H9 (cell line): ENCODE measurements at regions not wholly inside any gene's neighbourhood (a gene's known extent, or its start where the extent isn't known, plus 50 kb on each side); places are given as distances from the start of the nearest gene placed in this dataset.

Experiments
- DNase-seq: peaks from one replicate; pipeline ENCODE4 v3.0.0-alpha.2; 2017
- H2AFZ ChIP-seq: one replicate; pipeline ENCODE4 v1.6.1; 2013; ENCODE audit warnings: mild to moderate bottlenecking, low read length, control low read depth, moderate library complexity
- H2AK5ac ChIP-seq: 2 replicates; pipeline ENCODE4 v1.6.1; 2013; ENCODE audit warnings: low read length, control low read depth, mixed read lengths; ENCODE audit not compliant: insufficient read length
- H2BK120ac ChIP-seq: one replicate; pipeline ENCODE4 v1.6.1; 2013; ENCODE audit warnings: low read depth, mild to moderate bottlenecking, low read length, control low read depth, inconsistent platforms; ENCODE audit not compliant: poor library complexity, severe bottlenecking
- H2BK12ac ChIP-seq: 2 replicates; pipeline ENCODE4 v1.6.1; 2013; ENCODE audit warnings: low read length, control low read depth, mixed read lengths, low read depth; ENCODE audit not compliant: insufficient read length
- H2BK15ac ChIP-seq: 2 replicates; pipeline ENCODE4 v1.6.1; 2013; ENCODE audit warnings: low read depth, low read length, control low read depth
- H2BK20ac ChIP-seq: one replicate; pipeline ENCODE4 v1.6.1; 2013; ENCODE audit warnings: low read depth, mild to moderate bottlenecking, low read length, control low read depth, inconsistent platforms; ENCODE audit not compliant: poor library complexity, severe bottlenecking
- H2BK5ac ChIP-seq: 2 replicates; pipeline ENCODE4 v1.6.1; 2013; ENCODE audit warnings: low read length, control low read depth, mixed read lengths; ENCODE audit not compliant: insufficient read length
- H3K14ac ChIP-seq: 2 replicates; pipeline ENCODE4 v1.6.1; 2013; ENCODE audit warnings: low read length, control low read depth; ENCODE audit not compliant: insufficient read depth
- H3K18ac ChIP-seq: 2 replicates; pipeline ENCODE4 v1.6.1; 2013; ENCODE audit warnings: low read depth, mild to moderate bottlenecking, mixed read lengths, low read length, control low read depth; ENCODE audit not compliant: insufficient read length
- H3K23ac ChIP-seq: 2 replicates; pipeline ENCODE4 v1.6.1; 2013; ENCODE audit warnings: low read length, control low read depth, mixed read lengths, low read depth; ENCODE audit not compliant: insufficient read length
- H3K23me2 ChIP-seq: 2 replicates; pipeline ENCODE4 v1.6.1; 2013; ENCODE audit warnings: low read depth, mild to moderate bottlenecking, mixed read lengths, low read length, control low read depth; ENCODE audit not compliant: insufficient read length, poor library complexity, severe bottlenecking
- H3K27ac ChIP-seq: 2 replicates; pipeline ENCODE4 v1.5.1; 2013; ENCODE audit warnings: low read length, control low read depth, mixed read lengths, low read depth; ENCODE audit not compliant: insufficient read length
- H3K27me3 ChIP-seq: 2 replicates; pipeline ENCODE4 v1.6.1; 2013; ENCODE audit warnings: low read length, control low read depth, inconsistent platforms; ENCODE audit not compliant: insufficient read depth
- H3K4ac ChIP-seq: 2 replicates; pipeline ENCODE4 v1.6.1; 2013; ENCODE audit warnings: low read depth, mild to moderate bottlenecking, control low read depth, inconsistent platforms, low read length, moderate library complexity
- H3K4me1 ChIP-seq: 2 replicates; pipeline ENCODE4 v1.6.1; 2013; ENCODE audit warnings: low read length, control low read depth, inconsistent platforms; ENCODE audit not compliant: insufficient read depth
- H3K4me2 ChIP-seq: 2 replicates; pipeline ENCODE4 v1.6.1; 2013; ENCODE audit warnings: low read length, control low read depth, mixed read lengths; ENCODE audit not compliant: insufficient read length, insufficient read depth
- H3K56ac ChIP-seq: 2 replicates; pipeline ENCODE4 v1.6.1; 2013; ENCODE audit warnings: low read depth, mild to moderate bottlenecking, mixed read lengths, low read length, control low read depth; ENCODE audit not compliant: insufficient read length
- H3K79me1 ChIP-seq: 2 replicates; pipeline ENCODE4 v1.6.1; 2013; ENCODE audit warnings: low read depth, mild to moderate bottlenecking, moderate library complexity, low read length, control low read depth, inconsistent platforms; ENCODE audit not compliant: insufficient read depth, poor library complexity, severe bottlenecking
- H3K79me2 ChIP-seq: 2 replicates; pipeline ENCODE4 v1.6.1; 2013; ENCODE audit warnings: low read length, control low read depth, inconsistent platforms; ENCODE audit not compliant: insufficient read depth
- H3K9ac ChIP-seq: 2 replicates; pipeline ENCODE4 v1.6.1; 2013; ENCODE audit warnings: low read length, control low read depth, mixed read lengths; ENCODE audit not compliant: insufficient read length; ENCODE audit errors: extremely low read depth
- H3K9me3 ChIP-seq: one replicate; pipeline ENCODE4 v1.6.1; 2013; ENCODE audit warnings: low read depth, low read length, inconsistent platforms; ENCODE audit not compliant: control insufficient read depth
- H3T11ph ChIP-seq: one replicate; pipeline ENCODE4 v1.6.1; 2013; ENCODE audit warnings: mild to moderate bottlenecking, low read length, control low read depth, inconsistent platforms
- H4K20me1 ChIP-seq: one replicate; pipeline ENCODE4 v1.6.1; 2013; ENCODE audit not compliant: control insufficient read depth, insufficient read length, insufficient read depth
- H4K5ac ChIP-seq: 2 replicates; pipeline ENCODE4 v1.6.1; 2013; ENCODE audit warnings: low read depth, mild to moderate bottlenecking, mixed read lengths, low read length, control low read depth; ENCODE audit not compliant: insufficient read length
- H4K8ac ChIP-seq: replicated peaks from 2 replicates; pipeline ENCODE4 v1.6.1; 2013; ENCODE audit warnings: low read length, control low read depth, mixed read lengths, low read depth; ENCODE audit not compliant: insufficient read length
- H4K91ac ChIP-seq: 2 replicates; pipeline ENCODE4 v1.6.1; 2013; ENCODE audit warnings: low read depth, mild to moderate bottlenecking, moderate library complexity, mixed read lengths, low read length, control low read depth; ENCODE audit not compliant: insufficient read length
- H3K27ac Mint-ChIP-seq, 3 experiments: 2 replicates in 2 of 3; 3 replicates in 1 of 3; pipeline ENCODE4 v1.8.0; 2020 to 2021; ENCODE audit warnings: mixed read lengths in 3 of 3, mild to moderate bottlenecking in 1 of 3, moderate library complexity in 1 of 3
- H3K27me3 Mint-ChIP-seq: 2 replicates; pipeline ENCODE4 v1.8.0; 2021; ENCODE audit warnings: low read depth, mild to moderate bottlenecking, moderate library complexity, mixed read lengths
- H3K36me3 Mint-ChIP-seq, 3 experiments: 2 replicates in 2 of 3; 3 replicates in 1 of 3; pipeline ENCODE4 v1.8.0; 2020 to 2021; ENCODE audit warnings: low read depth in 3 of 3, mixed read lengths in 3 of 3; ENCODE audit not compliant: insufficient read depth in 1 of 3
- H3K4me1 Mint-ChIP-seq, 2 experiments: 2 replicates each; pipeline ENCODE4 v1.8.0; 2020; ENCODE audit warnings: mixed read lengths in 2 of 2
- H3K4me3 Mint-ChIP-seq, 2 experiments: 2 replicates in 1 of 2; 3 replicates in 1 of 2; pipeline ENCODE4 v1.8.0; 2020 to 2021; ENCODE audit warnings: mild to moderate bottlenecking in 2 of 2, mixed read lengths in 2 of 2, moderate library complexity in 1 of 2
- H3K9me3 Mint-ChIP-seq, 2 experiments: 2 replicates in 1 of 2; 3 replicates in 1 of 2; pipeline ENCODE4 v1.8.0; 2020; ENCODE audit warnings: mild to moderate bottlenecking in 2 of 2, mixed read lengths in 2 of 2, moderate library complexity in 1 of 2
- WGBS: extraction: QIAGEN DNeasy Blood & Tissue Kit; methylation state at CpG from one replicate; pipeline ENCODE4 v1.1.7; 2013; ENCODE audit warnings: missing lambda C conversion rate, low lambda C conversion rate, mixed read lengths; ENCODE audit not compliant: insufficient read length; ENCODE audit errors: extremely low coverage; 5-methylcytosine and 5-hydroxymethylcytosine counted together
- TF ChIP-seq, protein P1 (sequence below): fragments of 200-600 bp; sonication (generic); conservative IDR thresholded peaks from 3 replicates; pipeline ENCODE4 v1.8.0; 2021; ENCODE audit warnings: antibody characterized with exemption, mild to moderate bottlenecking

DNA sequence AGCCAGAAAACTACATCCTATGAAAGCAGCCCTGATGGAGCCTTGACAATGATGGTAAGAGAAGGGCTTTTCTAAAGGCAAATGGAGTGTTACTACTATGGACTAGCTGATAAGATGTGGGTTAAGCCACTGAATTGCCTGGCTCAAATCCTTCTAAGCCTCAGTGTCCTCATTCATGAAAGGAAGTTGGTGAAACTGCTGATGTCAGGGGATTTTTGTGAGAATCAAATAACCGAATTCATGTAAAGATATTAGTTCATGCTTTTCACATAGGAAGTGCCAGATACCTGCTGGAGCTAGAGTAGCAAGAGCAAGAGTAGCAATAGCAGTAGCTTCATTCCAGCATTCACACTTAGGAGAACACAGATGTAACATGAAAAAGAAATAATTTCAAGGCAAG lies 417.0 kb downstream of the METTL4 start:
- Histone ChIP-seq H3K23me2 (no peaks in the 10 kb centered on the region), H4K8ac (no peak overlapping the region), H3K4me1 (no peaks in the 10 kb centered on the region), H3K56ac (no peak overlapping the region), H2AK5ac (no peak overlapping the region), H4K91ac (no peak overlapping the region), H2AFZ (no peak overlapping the region), H3T11ph (no peak overlapping the region), H3K9ac (no peak overlapping the region), H3K4me2 (no peak overlapping the region), H2BK5ac (no peak overlapping the region), H3K18ac (no peak overlapping the region), H4K20me1 (no peaks in the 10 kb centered on the region), H3K9me3 (no peaks in the 10 kb centered on the region), H3K4ac (no peak overlapping the region), H3K79me1 (no peaks in the 10 kb centered on the region), H3K23ac (no peak overlapping the region), H2BK20ac (no peak overlapping the region), H3K27me3 (no peaks in the 10 kb centered on the region), H3K79me2 (no peaks in the 10 kb centered on the region), H2BK120ac (no peak overlapping the region), H4K5ac (no peak overlapping the region), H2BK12ac (no peak overlapping the region), H3K14ac (no peak overlapping the region), H3K27ac (no peak overlapping the region), H2BK15ac (no peak overlapping the region)
- no peak for DNase-seq
- Mint-ChIP-seq H3K4me3 (no peak overlapping the region), H3K4me1 (peaks cover 0 to 3% of the 10 kb centered on the region in 2 experiments; a peak in 1 of 4 replicates), H3K27me3 (no peaks in the 10 kb centered on the region), H3K36me3 (peaks cover 0 to 12% (median 2%) of the 10 kb centered on the region in 3 experiments; a peak in 5 of 7 replicates), H3K9me3 (peaks cover 16 to 19% of the 10 kb centered on the region in 2 experiments), H3K27ac (no peak overlapping the region)
- TF ChIP-seq, protein P1, sequence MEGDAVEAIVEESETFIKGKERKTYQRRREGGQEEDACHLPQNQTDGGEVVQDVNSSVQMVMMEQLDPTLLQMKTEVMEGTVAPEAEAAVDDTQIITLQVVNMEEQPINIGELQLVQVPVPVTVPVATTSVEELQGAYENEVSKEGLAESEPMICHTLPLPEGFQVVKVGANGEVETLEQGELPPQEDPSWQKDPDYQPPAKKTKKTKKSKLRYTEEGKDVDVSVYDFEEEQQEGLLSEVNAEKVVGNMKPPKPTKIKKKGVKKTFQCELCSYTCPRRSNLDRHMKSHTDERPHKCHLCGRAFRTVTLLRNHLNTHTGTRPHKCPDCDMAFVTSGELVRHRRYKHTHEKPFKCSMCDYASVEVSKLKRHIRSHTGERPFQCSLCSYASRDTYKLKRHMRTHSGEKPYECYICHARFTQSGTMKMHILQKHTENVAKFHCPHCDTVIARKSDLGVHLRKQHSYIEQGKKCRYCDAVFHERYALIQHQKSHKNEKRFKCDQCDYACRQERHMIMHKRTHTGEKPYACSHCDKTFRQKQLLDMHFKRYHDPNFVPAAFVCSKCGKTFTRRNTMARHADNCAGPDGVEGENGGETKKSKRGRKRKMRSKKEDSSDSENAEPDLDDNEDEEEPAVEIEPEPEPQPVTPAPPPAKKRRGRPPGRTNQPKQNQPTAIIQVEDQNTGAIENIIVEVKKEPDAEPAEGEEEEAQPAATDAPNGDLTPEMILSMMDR, result no peak
- no CpG with 5 or more reads among the region's 1 CpG for WGBS
